ENCODE measurements at regions not wholly inside any gene's neighbourhood (a gene's known extent, or its start where the extent isn't known, plus 50 kb on each side); places are given as distances from the start of the nearest gene placed in this dataset.

- in situ Hi-C loops (cut with HindIII; ENCODE audit: low sequenced_read_pairs), result no loop called here
These were observed 239.0 kb downstream of the AUH start for GRCh38 chr9:91122755-91123154.

DNA sequence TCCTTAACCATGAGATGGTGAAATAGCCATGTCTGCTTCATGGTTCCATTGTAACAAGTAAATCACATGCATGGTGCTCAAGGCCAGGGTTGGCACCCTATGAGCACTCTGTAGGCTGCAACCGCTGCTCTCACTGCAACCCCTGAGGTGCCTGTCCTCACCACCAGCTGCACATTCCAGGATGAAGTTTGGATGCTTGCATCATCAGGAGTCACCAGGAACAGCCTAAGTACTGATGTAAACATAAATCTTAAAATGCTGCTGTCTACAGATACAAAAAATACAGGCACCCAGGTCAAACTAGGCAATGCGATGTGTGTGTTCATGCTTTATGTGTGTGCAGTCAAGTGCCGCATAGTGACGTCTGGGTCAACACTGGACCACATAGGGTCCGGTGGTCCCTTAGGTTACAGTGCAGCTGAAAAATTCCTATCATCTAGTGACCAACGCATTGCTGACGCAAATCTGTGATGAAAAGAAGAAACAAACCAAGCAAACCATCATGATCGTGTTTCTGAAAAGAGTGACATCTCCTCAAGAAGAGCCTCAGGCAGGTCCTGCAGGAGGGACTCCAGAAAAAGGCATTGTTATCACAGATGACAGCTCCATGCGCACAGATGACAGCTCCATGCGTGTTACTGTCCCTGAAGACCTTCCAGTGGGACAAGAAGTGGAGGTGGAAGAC, 234.8 kb downstream of the AUH start:
- in situ Hi-C loops (cut with HindIII; ENCODE audit: low sequenced_read_pairs), result no loop called here

GRCh38 chr9:91127653-91128052, 234.1 kb downstream of the AUH start:
- in situ Hi-C loops (cut with HindIII; ENCODE audit: low sequenced_read_pairs), result no loop called here

- in situ Hi-C loops (cut with HindIII; ENCODE audit: low sequenced_read_pairs), result no loop called here
These were observed 230.9 kb downstream of the AUH start for GRCh38 chr9:91130796-91131318.

GRCh38 chr9:91131433-91131839, 230.3 kb downstream of the AUH start:
- in situ Hi-C loops (cut with HindIII; ENCODE audit: low sequenced_read_pairs), result no loop called here

- in situ Hi-C loops (cut with HindIII; ENCODE audit: low sequenced_read_pairs), result no loop called here
These were observed 229.1 kb downstream of the AUH start for GRCh38 chr9:91132576-91133073.

DNA sequence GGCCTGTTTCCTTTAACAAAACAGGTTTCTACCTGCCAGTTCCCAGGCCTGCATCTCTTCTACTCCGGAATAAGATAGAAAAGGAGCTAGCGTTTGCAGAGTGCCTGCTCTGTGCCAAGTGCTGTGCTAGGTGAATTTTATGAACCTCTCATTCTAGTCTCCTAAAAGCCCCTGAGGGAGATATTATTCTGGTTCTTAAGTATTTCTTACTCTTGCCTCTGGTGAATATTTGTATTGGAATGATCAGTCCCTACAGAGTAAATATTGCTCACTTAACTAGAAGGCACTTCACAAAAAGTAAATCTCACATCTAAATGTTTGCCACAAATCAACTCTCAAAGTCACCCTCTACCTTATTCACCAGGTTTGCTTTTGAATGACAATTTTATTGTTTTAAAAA, 227.1 kb downstream of the AUH start:
- in situ Hi-C loops (cut with HindIII; ENCODE audit: low sequenced_read_pairs), result no loop called here

GRCh38 chr9:91137391-91137790, 224.3 kb downstream of the AUH start:
- in situ Hi-C loops (cut with HindIII; ENCODE audit: low sequenced_read_pairs), result no loop called here

DNA sequence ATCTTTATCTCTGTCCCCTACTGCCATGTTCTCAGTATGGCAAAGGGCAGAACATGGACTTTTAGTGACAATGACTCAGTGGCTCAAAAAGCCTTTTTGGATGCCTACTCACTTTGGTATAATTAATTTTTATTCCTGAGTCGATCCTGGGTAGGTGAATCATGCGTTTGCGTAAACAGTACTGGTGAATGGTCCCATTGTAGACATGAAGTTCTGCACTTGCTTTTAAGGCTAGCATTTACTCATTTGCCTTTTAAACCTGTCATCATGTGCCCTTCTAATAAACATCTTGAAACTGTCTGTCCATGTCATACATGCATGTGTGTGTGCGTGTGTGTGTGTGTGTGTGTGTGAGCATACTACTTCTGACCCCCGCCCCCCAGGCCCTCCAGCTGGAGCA, 223.0 kb downstream of the AUH start:
- in situ Hi-C loops (cut with HindIII; ENCODE audit: low sequenced_read_pairs), result no loop called here

DNA sequence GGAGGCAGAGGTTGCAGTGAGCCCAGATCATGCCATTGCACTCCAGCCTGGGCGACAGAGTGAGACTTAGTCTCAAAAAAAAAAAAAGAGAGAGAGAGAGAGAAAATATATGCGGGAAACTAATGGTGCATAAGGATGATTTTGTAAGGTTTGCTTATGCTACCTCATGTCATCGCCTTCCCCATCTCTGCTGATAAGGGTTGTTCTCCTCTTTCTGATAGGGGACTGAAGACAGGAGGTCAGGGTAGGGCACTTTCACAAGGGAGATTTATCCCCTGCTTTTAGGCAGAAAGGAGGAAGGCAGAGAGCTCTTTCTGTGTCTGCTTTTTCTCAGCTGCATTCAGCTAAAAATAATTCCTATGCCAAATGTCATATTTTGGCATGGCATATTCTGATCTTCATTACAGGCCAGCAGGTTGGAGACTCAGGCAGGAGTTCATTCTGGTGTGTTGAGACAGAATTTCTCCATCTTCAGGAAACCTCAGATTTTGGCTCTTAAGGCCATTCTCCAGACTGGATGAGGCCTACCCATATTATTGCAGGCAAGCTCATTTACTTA, 220.2 kb downstream of the AUH start:
- in situ Hi-C loops (cut with HindIII; ENCODE audit: low sequenced_read_pairs), result no loop called here

GRCh38 chr9:91143162-91143561, 218.6 kb downstream of the AUH start:
- in situ Hi-C loops (cut with HindIII; ENCODE audit: low sequenced_read_pairs), result no loop called here

DNA sequence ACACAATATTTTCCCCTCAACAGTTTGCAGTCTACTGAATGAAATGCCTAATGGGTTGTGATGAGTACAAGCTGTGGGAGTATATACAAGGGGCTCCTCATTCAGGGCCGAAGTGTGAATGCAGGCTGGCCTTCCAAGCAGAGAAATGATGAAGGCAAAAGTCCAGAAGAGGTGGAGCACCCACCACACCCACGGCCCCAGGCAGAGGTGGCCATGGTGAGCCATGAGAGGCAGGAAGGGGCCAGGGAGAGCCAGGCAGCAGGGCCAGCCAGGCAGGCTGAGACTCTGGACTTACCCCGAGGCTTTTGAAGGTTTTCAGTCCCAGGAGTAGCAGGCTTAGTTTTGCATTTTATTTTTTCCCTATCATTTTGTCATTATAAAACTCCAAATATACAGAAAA, 218.1 kb downstream of the AUH start:
- in situ Hi-C loops (cut with HindIII; ENCODE audit: low sequenced_read_pairs), result no loop called here

GRCh38 chr9:91144769-91145168, 216.9 kb downstream of the AUH start:
- in situ Hi-C loops (cut with HindIII; ENCODE audit: low sequenced_read_pairs), result no loop called here

GRCh38 chr9:91145496-91145895, 216.2 kb downstream of the AUH start:
- in situ Hi-C loops (cut with HindIII; ENCODE audit: low sequenced_read_pairs), result no loop called here

- in situ Hi-C loops (cut with HindIII; ENCODE audit: low sequenced_read_pairs), result no loop called here
These were observed 215.2 kb downstream of the AUH start for GRCh38 chr9:91146391-91147019.

GRCh38 chr9:91147079-91147708, 214.5 kb downstream of the AUH start:
- in situ Hi-C loops (cut with HindIII; ENCODE audit: low sequenced_read_pairs), result no loop called here

- in situ Hi-C loops (cut with HindIII; ENCODE audit: low sequenced_read_pairs), result no loop called here
These were observed 213.4 kb downstream of the AUH start for GRCh38 chr9:91148306-91148705.

- in situ Hi-C loops (cut with HindIII; ENCODE audit: low sequenced_read_pairs), result no loop called here
These were observed 211.3 kb downstream of the AUH start for GRCh38 chr9:91150273-91150997.

- in situ Hi-C loops (cut with HindIII; ENCODE audit: low sequenced_read_pairs), result no loop called here
These were observed 210.6 kb downstream of the AUH start for GRCh38 chr9:91150998-91151717.

DNA sequence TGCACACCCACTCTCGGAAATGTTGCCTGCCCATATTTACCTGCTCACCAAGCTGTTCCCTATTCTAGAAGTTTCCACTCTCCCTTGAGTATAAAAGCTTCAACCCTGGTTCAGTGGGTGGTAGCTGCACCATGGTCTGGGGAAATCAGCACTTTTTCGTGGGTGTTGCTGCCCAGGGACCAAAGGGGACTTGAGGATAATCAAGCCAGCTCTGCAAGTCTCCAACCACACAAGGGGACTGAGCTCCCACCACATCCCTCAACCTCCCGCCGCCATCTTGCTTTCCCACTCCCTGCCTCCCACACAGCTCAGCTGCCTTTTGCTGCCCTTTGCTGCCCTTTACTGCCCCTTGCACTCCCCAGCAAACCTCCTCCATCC, 210.0 kb downstream of the AUH start:
- in situ Hi-C loops (cut with HindIII; ENCODE audit: low sequenced_read_pairs), result no loop called here

All from DLD1 (cell line).